MG63 (cell line): ENCODE measurements at regions not wholly inside any gene's neighbourhood (a gene's known extent, or its start where the extent isn't known, plus 50 kb on each side); places are given as distances from the start of the nearest gene placed in this dataset.
A peak's percentile ranks its signal among the peaks of the same experiment; 100 is the strongest.

Experiments
- DNase-seq: peaks from one replicate; pipeline ENCODE4 v3.0.0-alpha.2; 2020
- H3K27me3 ChIP-seq: fragments of 250-450 bp; sonication (Bioruptor Pico); 2 replicates; pipeline ENCODE4 v1.5.1; 2020; ENCODE audit warnings: mild to moderate bottlenecking, moderate library complexity
- H3K36me3 ChIP-seq: fragments of 250-450 bp; sonication (Bioruptor Pico); 2 replicates; pipeline ENCODE4 v1.5.1; 2020; ENCODE audit warnings: mild to moderate bottlenecking, moderate library complexity
- H3K4me3 ChIP-seq: fragments of 250-450 bp; sonication (Bioruptor Pico); 2 replicates; pipeline ENCODE4 v1.5.1; 2020; ENCODE audit warnings: mild to moderate bottlenecking, moderate library complexity
- H3K9me3 ChIP-seq: fragments of 250-450 bp; sonication (Bioruptor Pico); 2 replicates; pipeline ENCODE4 v1.5.1; 2020; ENCODE audit warnings: mild to moderate bottlenecking, moderate library complexity

GRCh38 chr7:130222-130572 is 62.2 kb upstream of the FAM20C start:
- DNase-seq: no peak
- Histone ChIP-seq H3K27me3 (no peaks in the 10 kb centered on the region), H3K36me3 (no peaks in the 10 kb centered on the region), H3K4me3 (no peak overlapping the region), H3K9me3 (no peaks in the 10 kb centered on the region)

DNA sequence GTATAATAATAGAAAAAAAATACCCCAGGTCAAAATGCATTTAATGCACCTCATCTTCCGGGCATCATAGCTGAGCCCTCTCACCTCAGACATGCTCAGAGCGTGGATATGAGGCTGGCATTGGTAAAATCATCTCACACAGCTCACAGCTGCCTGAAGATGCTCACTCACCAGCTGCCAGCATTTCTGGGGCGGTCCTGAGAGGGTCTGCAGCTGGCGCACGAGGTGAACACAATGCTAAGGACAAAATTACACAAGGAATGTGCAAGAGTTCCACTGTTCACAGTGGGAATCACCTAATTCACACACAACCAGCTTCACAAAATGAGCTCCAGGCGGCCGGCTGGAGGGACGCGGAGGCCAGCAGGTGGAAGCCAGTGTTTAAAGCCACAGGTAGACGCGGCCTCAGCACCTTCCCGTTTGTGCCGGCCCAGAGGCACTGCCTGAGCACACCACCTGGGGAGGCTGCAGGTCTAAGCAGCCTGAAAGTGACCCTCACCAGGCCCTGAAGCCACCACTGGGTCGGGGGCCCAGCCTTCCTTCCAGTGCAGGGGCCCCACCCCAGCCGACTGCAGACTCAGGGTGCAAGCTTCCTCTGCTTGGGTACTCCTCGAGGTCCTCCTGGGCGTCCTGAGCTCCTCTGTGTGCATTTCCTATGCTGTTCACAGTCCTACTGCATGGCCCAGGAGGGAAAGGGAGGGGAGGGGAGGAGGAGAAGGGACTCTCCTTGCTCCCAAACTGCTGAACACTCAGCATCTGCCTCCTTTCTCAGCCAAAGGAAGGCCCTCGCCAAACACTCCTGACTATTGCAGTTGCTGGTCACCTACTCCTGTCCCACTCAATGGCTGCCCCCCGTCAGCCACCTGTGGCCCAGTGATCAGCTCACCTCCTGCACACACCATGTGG is 61.2 kb upstream of the FAM20C start:
- no peaks in the 10 kb centered on the region for H3K27me3 ChIP-seq

DNA sequence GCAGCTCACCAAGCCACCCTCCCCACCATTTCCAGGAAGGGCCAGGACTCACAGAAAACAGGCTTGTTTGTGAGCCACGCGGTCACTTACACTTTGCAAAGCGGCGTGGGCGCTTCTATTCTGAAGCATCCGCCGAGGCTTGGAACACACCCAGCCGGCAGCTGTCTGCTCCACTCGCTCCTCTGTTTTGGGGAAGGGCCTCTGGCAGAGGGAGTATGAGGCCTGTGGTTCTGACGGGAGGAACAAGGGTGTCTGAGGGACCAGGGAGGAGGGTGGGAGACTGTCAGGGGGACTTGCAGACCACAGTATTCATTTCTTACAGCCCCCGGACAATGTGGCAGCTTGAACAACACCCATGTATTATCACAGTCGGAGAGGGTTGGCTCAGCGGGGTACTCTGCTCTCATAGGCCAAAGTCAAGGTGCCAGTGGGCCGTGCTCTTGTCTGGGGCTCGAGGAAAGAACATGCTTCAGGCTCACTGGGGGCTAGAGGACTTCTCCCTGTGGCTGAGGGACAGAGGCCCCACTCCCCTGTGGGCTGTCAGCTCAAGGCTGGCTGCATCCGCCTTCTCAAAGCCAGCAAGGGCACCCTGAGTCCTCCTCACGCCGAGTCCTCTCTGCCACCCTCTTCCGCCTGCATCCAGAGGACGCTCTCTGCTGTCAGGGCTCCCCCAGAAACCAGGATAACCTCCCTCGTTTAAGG is 60.4 kb upstream of the FAM20C start:
- no peaks in the 10 kb centered on the region for H3K27me3 ChIP-seq
- no peak for DNase-seq
- H3K9me3 ChIP-seq: no peaks in the 10 kb centered on the region
- H3K4me3 ChIP-seq: no peak overlapping the region
- no peaks in the 10 kb centered on the region for H3K36me3 ChIP-seq

More for the DNA sequence above, 61.2 kb upstream of the FAM20C start:
- H3K9me3 ChIP-seq: no peaks in the 10 kb centered on the region
- no peak overlapping the region for H3K4me3 ChIP-seq
- no peak for DNase-seq
- no peaks in the 10 kb centered on the region for H3K36me3 ChIP-seq

GRCh38 chr7:132899-133298 is 59.5 kb upstream of the FAM20C start:
- no peak for DNase-seq
- Histone ChIP-seq H3K36me3 (no peaks in the 10 kb centered on the region), H3K27me3 (no peaks in the 10 kb centered on the region), H3K9me3 (no peaks in the 10 kb centered on the region), H3K4me3 (no peak overlapping the region)

GRCh38 chr7:133470-133869 is 58.9 kb upstream of the FAM20C start:
- H3K36me3 ChIP-seq: no peaks in the 10 kb centered on the region
- no peak overlapping the region for H3K4me3 ChIP-seq
- no peak for DNase-seq
- no peaks in the 10 kb centered on the region for H3K27me3 ChIP-seq
- H3K9me3 ChIP-seq: no peaks in the 10 kb centered on the region

DNA sequence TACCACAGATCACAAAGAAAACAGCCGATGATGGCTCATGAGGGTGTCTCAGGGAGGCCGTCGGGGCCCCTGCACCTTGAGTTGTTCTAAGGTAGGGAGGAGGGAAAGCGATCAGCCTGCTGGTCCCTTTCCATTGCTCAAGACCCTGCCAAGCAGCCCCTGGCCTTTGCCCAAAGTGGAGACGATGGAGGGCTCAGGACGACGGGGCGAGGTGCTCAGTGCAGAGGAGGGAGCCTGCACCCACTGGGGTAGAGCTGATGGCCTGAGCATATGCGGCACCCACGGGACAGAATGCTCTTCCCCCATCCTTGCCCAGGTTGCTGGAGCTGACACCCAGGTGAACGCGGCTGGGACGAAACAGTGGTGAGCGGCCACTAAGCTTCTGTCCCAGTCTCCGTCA is 58.3 kb upstream of the FAM20C start:
- H3K4me3 ChIP-seq: no peak overlapping the region
- H3K27me3 ChIP-seq: no peaks in the 10 kb centered on the region
- DNase-seq: no peak
- no peaks in the 10 kb centered on the region for H3K9me3 ChIP-seq
- H3K36me3 ChIP-seq: no peaks in the 10 kb centered on the region

DNA sequence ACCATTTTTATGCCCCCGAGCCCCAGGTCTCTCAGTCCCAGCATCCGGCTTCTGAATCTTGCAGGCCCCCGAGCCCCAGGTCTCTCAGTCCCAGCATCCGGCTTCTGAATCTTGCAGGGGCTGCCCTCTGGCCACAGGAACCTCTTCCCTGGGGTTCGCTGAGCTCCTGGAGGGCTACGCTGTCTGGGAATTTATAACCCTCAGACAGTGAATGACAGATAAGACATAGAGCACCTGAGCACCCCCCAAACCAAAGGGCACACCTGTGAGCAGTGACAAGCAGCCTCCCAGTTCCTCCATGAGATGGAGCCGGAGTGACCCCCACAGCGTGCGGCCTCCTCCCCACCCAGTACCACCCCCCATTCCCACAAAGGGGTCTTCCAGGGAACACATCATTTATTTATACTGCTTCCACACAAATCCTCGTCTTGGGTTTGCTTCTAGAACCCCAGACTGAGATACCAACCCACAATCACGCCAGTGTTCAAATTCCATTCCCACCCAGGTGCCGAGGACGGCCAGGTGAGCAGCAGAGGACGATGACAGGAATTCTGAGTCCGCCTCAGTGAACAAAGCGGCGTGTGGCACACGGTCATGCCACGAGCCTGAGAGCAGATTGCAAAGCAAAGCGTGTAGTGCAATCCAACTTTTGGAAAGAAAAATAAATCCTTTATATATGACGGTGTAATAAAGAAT is 57.7 kb upstream of the FAM20C start:
- no peak for DNase-seq
- H3K4me3 ChIP-seq: no peak overlapping the region
- no peaks in the 10 kb centered on the region for H3K9me3 ChIP-seq
- H3K36me3 ChIP-seq: no peaks in the 10 kb centered on the region
- H3K27me3 ChIP-seq: no peaks in the 10 kb centered on the region

DNA sequence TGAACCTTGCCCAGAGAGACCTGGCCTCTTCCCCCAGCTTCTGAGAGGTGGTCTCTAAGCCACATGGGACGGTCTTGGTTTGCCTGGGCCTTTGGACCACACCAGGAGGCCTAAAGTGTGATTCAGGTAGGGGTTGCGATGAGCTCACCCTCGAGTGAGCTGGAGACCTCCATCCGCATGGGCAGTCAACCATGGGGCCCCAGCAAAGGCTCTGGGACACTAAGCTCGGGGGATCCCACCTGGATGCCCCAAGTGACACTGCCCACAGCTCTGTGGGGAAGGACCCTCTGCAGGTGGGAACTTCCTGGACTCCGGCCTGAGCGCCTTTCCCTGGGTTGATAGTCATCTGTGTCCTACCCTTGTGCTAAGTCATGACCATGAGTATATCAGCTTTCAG is 57.1 kb upstream of the FAM20C start:
- H3K4me3 ChIP-seq: no peak overlapping the region

GRCh38 chr7:135731-136645 is 56.4 kb upstream of the FAM20C start:
- Histone ChIP-seq H3K4me3 (no peak overlapping the region), H3K27me3 (no peaks in the 10 kb centered on the region), H3K36me3 (no peaks in the 10 kb centered on the region), H3K9me3 (no peaks in the 10 kb centered on the region)
- DNase-seq: no peak

More for the DNA sequence above, 57.1 kb upstream of the FAM20C start:
- H3K27me3 ChIP-seq: no peaks in the 10 kb centered on the region
- no peaks in the 10 kb centered on the region for H3K9me3 ChIP-seq
- no peak for DNase-seq
- no peaks in the 10 kb centered on the region for H3K36me3 ChIP-seq

- no peak for DNase-seq
- Histone ChIP-seq H3K27me3 (no peaks in the 10 kb centered on the region), H3K36me3 (no peaks in the 10 kb centered on the region), H3K4me3 (no peak overlapping the region), H3K9me3 (no peaks in the 10 kb centered on the region)
Measured at GRCh38 chr7:137094-137891, 55.1 kb upstream of the FAM20C start.

DNA sequence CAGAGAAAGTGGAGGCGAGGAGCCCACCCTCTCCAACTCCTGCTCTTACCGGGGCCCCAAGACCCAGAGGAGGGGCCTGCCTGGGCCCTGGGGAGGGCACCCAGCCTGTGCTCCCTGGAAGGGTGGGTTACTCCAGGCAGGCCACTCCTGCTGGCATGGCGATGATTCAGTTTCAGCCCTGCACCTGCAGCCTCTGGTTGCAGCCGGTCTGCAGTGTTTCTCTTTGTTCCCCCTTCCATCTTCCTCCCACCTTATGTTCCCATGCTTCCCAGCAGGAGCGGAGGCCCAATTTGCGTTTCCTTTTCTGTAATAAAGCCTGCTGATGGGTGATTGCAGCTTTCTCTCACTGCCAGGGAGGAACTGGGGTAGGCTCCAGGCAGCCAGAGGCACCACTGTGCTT is 53.2 kb upstream of the FAM20C start:
- no peak for DNase-seq
- H3K4me3 ChIP-seq: no peak overlapping the region
- H3K27me3 ChIP-seq: no peaks in the 10 kb centered on the region
- no peaks in the 10 kb centered on the region for H3K9me3 ChIP-seq
- H3K36me3 ChIP-seq: no peaks in the 10 kb centered on the region

DNA sequence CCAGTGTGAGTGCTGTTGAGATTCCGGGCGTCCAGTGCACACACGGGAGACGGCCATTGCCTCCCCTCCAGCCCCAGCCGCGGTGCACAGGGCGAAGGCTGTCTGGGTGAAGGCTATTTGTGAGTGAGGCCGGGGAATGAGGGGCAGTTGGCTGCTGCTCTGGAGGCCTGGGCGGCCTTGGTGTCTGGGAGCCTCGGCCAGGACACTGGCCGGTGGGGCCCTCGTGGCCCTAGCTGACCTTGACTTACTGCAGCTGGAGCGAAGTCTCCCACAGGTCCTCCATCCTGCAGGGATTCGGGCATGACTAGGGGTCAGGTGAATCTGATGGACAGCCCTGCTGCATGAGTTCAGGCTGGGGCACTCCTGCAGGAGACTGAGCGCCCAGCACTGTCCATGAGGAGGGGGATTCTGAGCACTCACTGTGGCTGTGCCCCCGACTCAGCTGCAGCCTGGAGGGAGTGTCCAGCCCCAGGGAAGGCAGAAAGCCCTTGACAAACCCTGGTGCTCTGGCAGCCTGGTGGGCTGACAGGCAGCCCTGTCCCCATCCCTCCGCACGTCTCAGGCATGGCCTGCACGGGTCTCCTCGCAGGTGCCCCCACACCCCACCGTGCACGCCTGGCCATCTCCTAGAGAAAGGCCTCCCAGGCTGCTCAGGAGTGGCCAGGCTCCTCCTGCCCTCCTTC is 52.7 kb upstream of the FAM20C start:
- Histone ChIP-seq H3K4me3 (no peak overlapping the region), H3K9me3 (no peaks in the 10 kb centered on the region), H3K27me3 (no peaks in the 10 kb centered on the region), H3K36me3 (no peaks in the 10 kb centered on the region)
- DNase-seq: no peak

DNA sequence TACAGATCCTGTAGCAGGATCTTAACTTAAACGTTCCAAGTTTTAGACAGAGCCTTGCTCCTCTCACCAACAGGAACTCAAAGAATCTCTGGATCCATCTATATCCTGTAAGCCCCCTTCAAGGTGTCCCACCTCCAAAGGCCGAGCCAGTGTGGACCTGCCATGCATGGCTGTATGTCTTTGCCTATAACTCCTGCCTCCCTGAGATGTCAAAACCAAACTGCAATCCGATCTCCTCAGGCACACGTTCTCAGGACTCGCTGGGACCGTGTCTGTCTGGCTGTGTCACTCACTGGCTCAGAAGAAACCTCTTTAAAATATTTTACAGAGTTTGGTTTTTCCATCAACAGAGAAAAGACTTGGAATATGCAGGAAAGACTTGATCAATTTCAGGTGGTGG is 51.4 kb upstream of the FAM20C start:
- no peak for DNase-seq
- H3K27me3 ChIP-seq: no peaks in the 10 kb centered on the region
- H3K4me3 ChIP-seq: no peak overlapping the region
- H3K36me3 ChIP-seq: no peaks in the 10 kb centered on the region; the same call in 1 of the 2 replicates
- H3K9me3 ChIP-seq: no peaks in the 10 kb centered on the region

- Histone ChIP-seq H3K4me3 (no peak overlapping the region), H3K36me3 (peaks cover under 1% of the 10 kb centered on the region), H3K27me3 (no peaks in the 10 kb centered on the region), H3K9me3 (no peaks in the 10 kb centered on the region)
- peak; percentile 19 for DNase-seq
Measured at GRCh38 chr7:142248-142941, 50.0 kb upstream of the FAM20C start.
